ENCODE measurements at regions not wholly inside any gene's neighbourhood (a gene's known extent, or its start where the extent isn't known, plus 50 kb on each side); places are given as distances from the start of the nearest gene placed in this dataset.

GRCh38 chr2:175539122-175539521 is 357.6 kb upstream of the ATP5MC3 start:
- TF ChIP-seq FOSL1 (IDR thresholded peaks at IDR 0.05; ENCODE audit: insufficient read depth, low read depth, low read length), result no peak
- TF ChIP-seq CTCF (IDR thresholded peaks at IDR 0.05; ENCODE audit: control extremely low read depth in 1 of 3, insufficient read depth in 1 of 3, low read depth in 1 of 3, low read length in 3 of 3), result no peak
- no peak for TF ChIP-seq SP1 (IDR thresholded peaks at IDR 0.05; ENCODE audit: low read depth, low read length)
- no peak for TF ChIP-seq TAF1 (IDR thresholded peaks at IDR 0.05; ENCODE audit: low read depth, low read length)
- TF ChIP-seq POLR2A (IDR thresholded peaks at IDR 0.05; ENCODE audit: control extremely low read depth in 1 of 2, low read depth in 2 of 2, low read length in 2 of 2), result no peak
- no peak for TF ChIP-seq YY1 (IDR thresholded peaks at IDR 0.05; ENCODE audit: low read depth, low read length)
- TF ChIP-seq PHF8 (conservative IDR thresholded peaks at IDR 0.05; ENCODE audit: low read depth, low read length), result no peak
- no peak for TF ChIP-seq EZH2 (IDR thresholded peaks at IDR 0.05; ENCODE audit: low read depth, low read length, severe bottlenecking)
- no peak for TF ChIP-seq CEBPB (IDR thresholded peaks at IDR 0.05; ENCODE audit: low read depth, low read length)

All from H1 (cell line).